ENCODE measurements at regions not wholly inside any gene's neighbourhood (a gene's known extent, or its start where the extent isn't known, plus 50 kb on each side); places are given as distances from the start of the nearest gene placed in this dataset.

DNA sequence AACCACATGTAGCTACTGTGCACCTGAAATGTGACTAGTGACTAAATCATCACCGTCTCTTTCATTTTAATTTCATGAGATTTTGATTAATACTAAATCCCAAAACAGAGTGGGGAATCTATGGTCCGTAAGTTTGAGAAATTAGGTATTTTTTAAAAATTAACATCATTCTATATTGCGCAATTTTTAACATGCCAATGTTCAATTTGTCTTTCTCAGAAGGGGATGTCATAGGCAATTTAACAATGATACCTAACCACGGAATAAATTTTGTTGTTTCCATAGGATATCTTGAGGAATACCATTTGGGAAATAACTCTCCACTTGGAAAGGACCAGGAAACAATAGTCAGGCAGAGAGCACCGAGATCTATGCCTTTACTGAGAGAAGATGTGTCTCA, 267.7 kb downstream of the FAM76B start:
- TF ChIP-seq EZH2phosphoT487 (IDR thresholded peaks at IDR 0.05; ENCODE audit: borderline replicate concordance, low read depth): no peak
- no peak for TF ChIP-seq TAF1 (IDR thresholded peaks at IDR 0.05; ENCODE audit: borderline replicate concordance, low read depth, low read length)
- TF ChIP-seq EP300 (IDR thresholded peaks at IDR 0.05; ENCODE audit: borderline replicate concordance in 1 of 2, low read depth in 1 of 2, low read length in 1 of 2): no peak
